AG04449 (cell line): ENCODE measurements at regions not wholly inside any gene's neighbourhood (a gene's known extent, or its start where the extent isn't known, plus 50 kb on each side); places are given as distances from the start of the nearest gene placed in this dataset.

Source experiments
- CTCF ChIA-PET: fragments of 350-600 bp; formaldehyde crosslinking; extraction: SDS; loops from one replicate; lab custom pipeline; 2021; ENCODE audit warnings: antibody characterized with exemption; lab: Yijun Ruan, JAX
- POLR2A ChIA-PET: fragments of 400-600, 350-600 bp; formaldehyde crosslinking; extraction: SDS; loops from one replicate; lab custom pipeline; 2020; ENCODE audit warnings: antibody characterized with exemption, inconsistent platforms; lab: Yijun Ruan, JAX
- DNase-seq: peaks from one replicate; pipeline ENCODE4 v3.0.0-alpha.2; 2010; ENCODE audit warnings: low read depth, low spot score
- H3K4me3 ChIP-seq: 2 replicates; pipeline ENCODE4 v1.5.1; 2011; ENCODE audit warnings: low read depth, mild to moderate bottlenecking, control low read depth, low read length
- CTCF ChIP-seq: IDR thresholded peaks from one replicate; pipeline ENCODE4 v1.5.1; 2011; ENCODE audit warnings: mild to moderate bottlenecking, moderate library complexity, low read length, control low read depth, inconsistent platforms; ENCODE audit not compliant: insufficient read depth; ENCODE audit errors: missing control alignments

GRCh38 chr11:91163619-91164451, 941.0 kb upstream of the CHORDC1 start:
- peak; percentile 16 for DNase-seq
- no peak for TF ChIP-seq CTCF
- ChIA-PET CTCF (no interaction called here), POLR2A (no interaction called here)
- no peak overlapping the region for H3K4me3 ChIP-seq

- no peak for DNase-seq
- H3K4me3 ChIP-seq = no peak overlapping the region
- no peak for TF ChIP-seq CTCF
- ChIA-PET CTCF (no interaction called here), POLR2A (no interaction called here)
Observed at GRCh38 chr11:91160661-91161060, 937.8 kb upstream of the CHORDC1 start.

DNA sequence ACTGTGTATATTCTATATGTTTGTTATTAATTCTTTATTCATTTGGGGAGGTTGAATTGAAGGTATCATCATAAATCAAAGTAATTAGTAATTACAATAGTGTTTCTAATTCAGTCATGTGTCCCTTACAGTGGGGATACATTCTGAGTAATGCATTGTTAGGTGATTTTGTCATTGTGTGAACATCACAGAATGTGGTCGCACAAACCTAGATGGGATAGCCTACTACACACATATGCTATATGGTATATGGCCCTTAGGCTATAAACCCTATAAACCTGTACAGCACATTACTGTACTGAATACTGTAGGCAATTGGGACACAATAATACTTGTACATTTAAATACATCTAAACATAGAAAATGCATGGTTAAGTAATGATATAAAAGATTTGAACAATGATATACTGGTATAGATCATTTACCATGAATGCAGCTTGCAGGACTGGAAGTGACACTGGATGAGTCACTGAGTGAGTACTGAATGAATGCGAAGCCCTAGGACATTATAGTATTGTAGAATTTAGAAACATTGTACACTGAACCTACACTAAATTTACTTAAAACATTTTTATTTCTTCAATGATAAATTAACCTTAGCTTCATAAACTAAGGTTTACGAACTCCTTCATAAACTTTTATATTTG, 936.2 kb upstream of the CHORDC1 start:
- TF ChIP-seq CTCF = no peak
- ChIA-PET CTCF (no interaction called here), POLR2A (no interaction called here)
- DNase-seq = no peak
- H3K4me3 ChIP-seq = no peak overlapping the region

- CTCF ChIA-PET = no interaction called here
- DNase-seq = no peak
- no peak overlapping the region for H3K4me3 ChIP-seq
- no peak for TF ChIP-seq CTCF
- POLR2A ChIA-PET = no interaction called here
Observed at GRCh38 chr11:91158297-91158696, 935.4 kb upstream of the CHORDC1 start.

- POLR2A ChIA-PET = no interaction called here
- CTCF ChIA-PET = no interaction called here
- no peak for TF ChIP-seq CTCF
- no peak for DNase-seq
- H3K4me3 ChIP-seq = no peak overlapping the region
Observed at GRCh38 chr11:91156041-91156440, 933.2 kb upstream of the CHORDC1 start.

DNA sequence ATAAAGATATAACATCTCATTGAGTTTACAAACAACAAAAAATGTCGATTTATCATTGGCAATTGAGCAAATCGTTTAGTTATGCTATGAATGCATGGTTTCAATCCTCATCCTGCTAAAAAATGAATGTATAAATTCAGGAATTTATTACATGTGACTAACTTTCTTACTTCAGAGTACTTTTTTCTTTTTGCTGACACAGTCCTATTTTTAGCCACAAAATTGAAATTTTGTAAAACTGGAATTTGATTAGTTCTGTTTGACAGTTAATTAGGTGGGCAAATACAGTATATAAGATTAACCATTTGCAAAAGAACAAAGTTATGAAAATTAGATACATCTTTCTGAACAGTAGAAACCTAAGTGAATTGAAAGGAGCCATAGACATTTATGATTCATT, 925.0 kb upstream of the CHORDC1 start:
- no peak for TF ChIP-seq CTCF
- ChIA-PET CTCF (no interaction called here), POLR2A (no interaction called here)
- no peak for DNase-seq
- no peak overlapping the region for H3K4me3 ChIP-seq
